Spleen (tissue), 7 donors: ENCODE measurements at regions not wholly inside any gene's neighbourhood (a gene's known extent, or its start where the extent isn't known, plus 50 kb on each side); places are given as distances from the start of the nearest gene placed in this dataset.

Experiments
- POLR2A ChIP-seq, 3 donors: fragments of 450-650 bp; IDR thresholded peaks; one replicate each; pipeline ENCODE4 v1.5.1; 2017; ENCODE audit warnings: antibody characterized with exemption in 3 of 3, mild to moderate bottlenecking in 1 of 3
- TF ChIP-seq, protein P1 (sequence below), 11 experiments: fragments of 200-600 bp in 7 of 11; fragments of 450-650 bp in 4 of 11; sonication (generic) in 4 of 11; IDR thresholded peaks in 8 of 11; conservative IDR thresholded peaks in 3 of 11; 1 replicate in 7 of 11; 2 replicates in 4 of 11; pipeline versions ENCODE4 v1.4.0 to v1.8.0; 2016 to 2021; ENCODE audit warnings: antibody characterized with exemption in 11 of 11, inconsistent platforms in 4 of 11, mild to moderate bottlenecking in 1 of 11
- donor health status: DM: no; HTN: no; CAD: no; lungs with moderate emphysema.
- donor health status: DM: no; HTN: no; CAD: no.
- donor health status: DM: no; HTN: no; CAD: no.

DNA sequence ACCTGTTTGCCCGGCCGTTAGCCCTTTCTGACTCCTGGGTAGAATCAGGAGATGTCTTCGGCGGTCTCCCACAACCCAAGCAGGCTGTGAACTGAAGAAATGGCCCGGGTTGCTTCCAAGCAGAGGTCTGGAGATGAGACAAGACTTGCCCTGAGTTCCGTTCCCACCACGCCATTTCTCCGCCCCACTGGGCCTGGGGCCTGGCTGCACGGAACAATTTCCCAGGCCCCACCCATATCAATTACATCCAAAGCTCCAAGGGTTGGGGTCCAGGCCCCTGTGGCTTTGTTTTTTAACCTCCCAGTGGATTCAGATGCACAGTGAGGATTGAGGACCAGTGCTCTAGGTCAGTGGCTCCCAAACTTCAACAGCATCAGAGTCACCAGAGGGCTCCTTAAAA, 214.5 kb upstream of the ARID1B start:
- TF ChIP-seq, protein P1, sequence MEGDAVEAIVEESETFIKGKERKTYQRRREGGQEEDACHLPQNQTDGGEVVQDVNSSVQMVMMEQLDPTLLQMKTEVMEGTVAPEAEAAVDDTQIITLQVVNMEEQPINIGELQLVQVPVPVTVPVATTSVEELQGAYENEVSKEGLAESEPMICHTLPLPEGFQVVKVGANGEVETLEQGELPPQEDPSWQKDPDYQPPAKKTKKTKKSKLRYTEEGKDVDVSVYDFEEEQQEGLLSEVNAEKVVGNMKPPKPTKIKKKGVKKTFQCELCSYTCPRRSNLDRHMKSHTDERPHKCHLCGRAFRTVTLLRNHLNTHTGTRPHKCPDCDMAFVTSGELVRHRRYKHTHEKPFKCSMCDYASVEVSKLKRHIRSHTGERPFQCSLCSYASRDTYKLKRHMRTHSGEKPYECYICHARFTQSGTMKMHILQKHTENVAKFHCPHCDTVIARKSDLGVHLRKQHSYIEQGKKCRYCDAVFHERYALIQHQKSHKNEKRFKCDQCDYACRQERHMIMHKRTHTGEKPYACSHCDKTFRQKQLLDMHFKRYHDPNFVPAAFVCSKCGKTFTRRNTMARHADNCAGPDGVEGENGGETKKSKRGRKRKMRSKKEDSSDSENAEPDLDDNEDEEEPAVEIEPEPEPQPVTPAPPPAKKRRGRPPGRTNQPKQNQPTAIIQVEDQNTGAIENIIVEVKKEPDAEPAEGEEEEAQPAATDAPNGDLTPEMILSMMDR (IDR thresholded peaks at IDR 0.05 in 8 of 11, conservative IDR thresholded peaks at IDR 0.05 in 3 of 11): no peak
- TF ChIP-seq POLR2A (IDR thresholded peaks at IDR 0.05): no peak
